Smooth muscle cell (in vitro differentiated cells): ENCODE measurements at regions not wholly inside any gene's neighbourhood (a gene's known extent, or its start where the extent isn't known, plus 50 kb on each side); places are given as distances from the start of the nearest gene placed in this dataset.

Experiments
- DNase-seq: peaks from one replicate; lab custom pipeline; 2025; ENCODE audit not compliant: unreplicated experiment; lab: John Stamatoyannopoulos, UW
- H2AFZ ChIP-seq: fragments of 200-600 bp; sonication (generic); 2 replicates; pipeline ENCODE4 v1.6.0; 2016; ENCODE audit warnings: antibody characterized with exemption, low read depth, mild to moderate bottlenecking
- H3F3A ChIP-seq: fragments of 200-600 bp; sonication (generic); 2 replicates; pipeline ENCODE4 v1.6.0; 2017; ENCODE audit warnings: antibody characterized with exemption, low read depth
- H3K27ac ChIP-seq: fragments of 200-600 bp; sonication (generic); 2 replicates; pipeline ENCODE4 v1.5.1; 2016; ENCODE audit warnings: low read depth, mild to moderate bottlenecking
- H3K27me3 ChIP-seq: fragments of 200-600 bp; sonication (generic); 2 replicates; pipeline ENCODE4 v1.6.1; 2016; ENCODE audit warnings: low read depth, mild to moderate bottlenecking
- H3K36me3 ChIP-seq: fragments of 200-600 bp; sonication (generic); 2 replicates; pipeline ENCODE4 v1.5.1; 2016; ENCODE audit warnings: low read depth
- H3K4me1 ChIP-seq: fragments of 200-600 bp; sonication (generic); 2 replicates; pipeline ENCODE4 v1.5.1; 2016; ENCODE audit warnings: low read depth
- H3K4me2 ChIP-seq: fragments of 200-600 bp; sonication (generic); 2 replicates; pipeline ENCODE4 v1.6.0; 2016; ENCODE audit warnings: mild to moderate bottlenecking
- H3K4me3 ChIP-seq: fragments of 200-600 bp; sonication (generic); 2 replicates; pipeline ENCODE4 v1.5.1; 2016; ENCODE audit warnings: mild to moderate bottlenecking
- H3K79me2 ChIP-seq: fragments of 200-600 bp; sonication (generic); 2 replicates; pipeline ENCODE4 v1.6.0; 2016; ENCODE audit warnings: low read depth, mild to moderate bottlenecking
- H3K9ac ChIP-seq: fragments of 200-600 bp; sonication (generic); 2 replicates; pipeline ENCODE4 v1.6.0; 2016; ENCODE audit warnings: low read depth
- H3K9me3 ChIP-seq: fragments of 200-600 bp; sonication (generic); replicated peaks from 2 replicates; pipeline ENCODE4 v1.5.1; 2016; ENCODE audit warnings: low read depth
- H4K20me1 ChIP-seq: fragments of 200-600 bp; sonication (generic); 2 replicates; pipeline ENCODE4 v1.6.0; 2016; ENCODE audit warnings: low read depth
- WGBS: methylation state at CpG from one replicate; pipeline ENCODE4 v1.1.7; 2016; ENCODE audit warnings: low lambda C conversion rate; 5-methylcytosine and 5-hydroxymethylcytosine counted together
- TF ChIP-seq, protein P1 (sequence below): fragments of 200-600 bp; sonication (generic); IDR thresholded peaks from 2 replicates; pipeline ENCODE4 v1.5.1; 2017; ENCODE audit warnings: borderline replicate concordance, mild to moderate bottlenecking, antibody characterized with exemption; ENCODE audit not compliant: insufficient read depth, poor library complexity, severe bottlenecking

DNA sequence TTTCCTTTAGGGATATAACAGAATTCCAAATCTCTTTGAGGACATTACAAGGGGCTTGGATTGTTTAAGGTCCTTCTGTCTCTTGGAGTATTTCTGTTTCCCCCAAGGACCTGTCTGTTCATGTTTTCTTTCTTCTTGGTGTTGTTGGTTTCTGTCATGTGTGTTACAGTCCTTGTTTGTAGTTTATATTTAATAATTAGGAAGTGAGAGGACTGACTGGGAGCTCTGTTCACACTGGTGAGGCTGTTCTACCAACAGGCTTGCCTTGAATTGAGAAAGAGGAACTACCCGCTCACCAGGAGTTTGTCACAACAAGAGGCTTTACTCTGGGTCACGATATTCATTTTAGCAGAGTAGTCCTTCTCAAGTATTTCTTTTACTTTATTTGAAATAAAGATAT, 119.2 kb upstream of the SV2C start:
- WGBS: 98% methylated on average over 2 of the region's 2 CpGs
- TF ChIP-seq, protein P1, sequence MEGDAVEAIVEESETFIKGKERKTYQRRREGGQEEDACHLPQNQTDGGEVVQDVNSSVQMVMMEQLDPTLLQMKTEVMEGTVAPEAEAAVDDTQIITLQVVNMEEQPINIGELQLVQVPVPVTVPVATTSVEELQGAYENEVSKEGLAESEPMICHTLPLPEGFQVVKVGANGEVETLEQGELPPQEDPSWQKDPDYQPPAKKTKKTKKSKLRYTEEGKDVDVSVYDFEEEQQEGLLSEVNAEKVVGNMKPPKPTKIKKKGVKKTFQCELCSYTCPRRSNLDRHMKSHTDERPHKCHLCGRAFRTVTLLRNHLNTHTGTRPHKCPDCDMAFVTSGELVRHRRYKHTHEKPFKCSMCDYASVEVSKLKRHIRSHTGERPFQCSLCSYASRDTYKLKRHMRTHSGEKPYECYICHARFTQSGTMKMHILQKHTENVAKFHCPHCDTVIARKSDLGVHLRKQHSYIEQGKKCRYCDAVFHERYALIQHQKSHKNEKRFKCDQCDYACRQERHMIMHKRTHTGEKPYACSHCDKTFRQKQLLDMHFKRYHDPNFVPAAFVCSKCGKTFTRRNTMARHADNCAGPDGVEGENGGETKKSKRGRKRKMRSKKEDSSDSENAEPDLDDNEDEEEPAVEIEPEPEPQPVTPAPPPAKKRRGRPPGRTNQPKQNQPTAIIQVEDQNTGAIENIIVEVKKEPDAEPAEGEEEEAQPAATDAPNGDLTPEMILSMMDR: no peak

DNA sequence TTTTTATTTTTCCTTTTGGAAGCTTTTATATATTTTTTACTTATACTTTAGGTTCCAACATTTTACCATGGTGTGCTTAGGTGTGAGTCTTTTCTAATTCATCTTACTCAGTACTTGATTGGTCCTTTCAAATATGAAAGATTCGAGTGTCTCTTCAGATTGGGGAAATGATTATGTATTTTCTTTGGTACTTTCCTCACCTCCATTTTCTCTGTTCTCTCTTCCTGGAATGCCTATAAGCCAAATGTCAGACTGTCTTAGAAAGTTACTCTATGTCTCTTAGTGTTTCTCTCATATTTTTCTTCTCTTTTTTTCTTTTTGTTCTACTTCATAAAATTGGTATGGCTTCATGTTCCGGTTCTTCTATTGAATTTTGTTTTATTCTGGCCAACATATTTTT, 119.6 kb upstream of the SV2C start:
- Histone ChIP-seq H3K4me1 (no peaks in the 10 kb centered on the region), H3K9ac (no peak overlapping the region), H3K27ac (no peak overlapping the region), H3K27me3 (peaks cover 7% of the 10 kb centered on the region), H4K20me1 (no peaks in the 10 kb centered on the region), H2AFZ (no peak overlapping the region), H3K79me2 (no peaks in the 10 kb centered on the region), H3K36me3 (no peaks in the 10 kb centered on the region), H3K4me2 (no peak overlapping the region), H3K9me3 (peaks cover 4% of the 10 kb centered on the region), H3K4me3 (no peak overlapping the region), H3F3A (no peaks in the 10 kb centered on the region)
- 83% methylated on average over 2 of the region's 2 CpGs for WGBS
- DNase-seq: no peak
- TF ChIP-seq, protein P1: no peak

More for the DNA sequence above, 119.2 kb upstream of the SV2C start:
- Histone ChIP-seq H3F3A (no peaks in the 10 kb centered on the region), H3K4me1 (no peaks in the 10 kb centered on the region), H3K4me2 (no peak overlapping the region), H3K9ac (no peak overlapping the region), H3K27ac (no peak overlapping the region), H3K79me2 (no peaks in the 10 kb centered on the region), H3K9me3 (peaks cover 4% of the 10 kb centered on the region), H3K36me3 (no peaks in the 10 kb centered on the region), H3K4me3 (no peak overlapping the region), H3K27me3 (peaks cover 7% of the 10 kb centered on the region), H4K20me1 (no peaks in the 10 kb centered on the region), H2AFZ (no peak overlapping the region)
- DNase-seq: no peak

DNA sequence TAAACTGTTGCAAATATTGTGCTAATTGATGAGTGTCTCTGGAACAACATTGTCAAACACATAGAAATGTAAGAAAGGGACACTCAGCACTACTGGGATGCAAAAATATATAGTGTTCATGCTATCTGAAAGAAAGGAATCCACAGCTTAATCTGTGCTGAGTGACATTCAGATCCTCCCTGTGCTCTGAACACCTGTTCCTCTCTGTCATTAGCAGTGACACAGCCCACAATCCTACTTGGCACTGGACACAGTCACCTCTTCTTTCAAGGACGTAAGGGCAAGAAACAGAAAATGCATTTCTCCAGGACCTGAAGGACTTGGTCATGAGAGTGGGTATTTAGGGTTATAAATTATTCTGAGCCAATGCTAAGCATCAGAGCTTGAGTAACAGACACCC, 121.4 kb upstream of the SV2C start:
- no peak overlapping the region for H3K27ac ChIP-seq
- TF ChIP-seq, protein P1: no peak
- DNase-seq: no peak
- no peaks in the 10 kb centered on the region for H3K9me3 ChIP-seq
- no peaks in the 10 kb centered on the region for H3K4me1 ChIP-seq
- H3K4me2 ChIP-seq: no peak overlapping the region
- no peaks in the 10 kb centered on the region for H4K20me1 ChIP-seq
- no peaks in the 10 kb centered on the region for H3K36me3 ChIP-seq
- no peak overlapping the region for H3K4me3 ChIP-seq
- no peaks in the 10 kb centered on the region for H3K79me2 ChIP-seq
- H3F3A ChIP-seq: no peaks in the 10 kb centered on the region
- 85% methylated on average over 1 of the region's 1 CpG for WGBS
- no peak overlapping the region for H3K9ac ChIP-seq
- no peak overlapping the region for H2AFZ ChIP-seq
- H3K27me3 ChIP-seq: peaks cover 7% of the 10 kb centered on the region

GRCh38 chr5:75960129-75960528, 123.1 kb upstream of the SV2C start:
- Histone ChIP-seq H3K79me2 (no peaks in the 10 kb centered on the region), H3K4me2 (no peak overlapping the region), H3F3A (no peaks in the 10 kb centered on the region), H3K36me3 (no peaks in the 10 kb centered on the region), H3K9me3 (no peaks in the 10 kb centered on the region), H3K27me3 (peaks cover 7% of the 10 kb centered on the region), H3K4me1 (no peaks in the 10 kb centered on the region), H2AFZ (no peak overlapping the region), H3K9ac (no peak overlapping the region), H3K27ac (no peak overlapping the region), H4K20me1 (no peaks in the 10 kb centered on the region), H3K4me3 (no peak overlapping the region)
- TF ChIP-seq, protein P1: no peak
- DNase-seq: no peak
